ENCODE measurements at regions not wholly inside any gene's neighbourhood (a gene's known extent, or its start where the extent isn't known, plus 50 kb on each side); places are given as distances from the start of the nearest gene placed in this dataset.
"Not testable (repeated sequence)": the region's sequence is repeated elsewhere in the genome, so short reads cannot be mapped to it uniquely, and the experiment has no call there.

- TF ChIP-seq ZNF274 (IDR thresholded peaks at IDR 0.05; ENCODE audit: low read depth, low read length); SUZ12 (IDR thresholded peaks at IDR 0.05; ENCODE audit: extremely low read depth, insufficient read depth, insufficient read length): not testable (repeated sequence)
Measured at GRCh38 chr20:55517584-55517983, 487.7 kb downstream of the CBLN4 start.
